Panc1 (cell line): ENCODE measurements at regions not wholly inside any gene's neighbourhood (a gene's known extent, or its start where the extent isn't known, plus 50 kb on each side); places are given as distances from the start of the nearest gene placed in this dataset.

Experiments used
- SIN3A ChIP-seq: IDR thresholded peaks from 2 replicates; pipeline ENCODE4 v1.6.1; 2012; ENCODE audit warnings: low read depth, mild to moderate bottlenecking, low read length, moderate library complexity, borderline replicate concordance; ENCODE audit not compliant: insufficient read depth
- TF ChIP-seq, protein P1 (sequence below): fragments of 450-650 bp; IDR thresholded peaks from 2 replicates; pipeline ENCODE4 v1.5.1; 2017; ENCODE audit warnings: mild to moderate bottlenecking

DNA sequence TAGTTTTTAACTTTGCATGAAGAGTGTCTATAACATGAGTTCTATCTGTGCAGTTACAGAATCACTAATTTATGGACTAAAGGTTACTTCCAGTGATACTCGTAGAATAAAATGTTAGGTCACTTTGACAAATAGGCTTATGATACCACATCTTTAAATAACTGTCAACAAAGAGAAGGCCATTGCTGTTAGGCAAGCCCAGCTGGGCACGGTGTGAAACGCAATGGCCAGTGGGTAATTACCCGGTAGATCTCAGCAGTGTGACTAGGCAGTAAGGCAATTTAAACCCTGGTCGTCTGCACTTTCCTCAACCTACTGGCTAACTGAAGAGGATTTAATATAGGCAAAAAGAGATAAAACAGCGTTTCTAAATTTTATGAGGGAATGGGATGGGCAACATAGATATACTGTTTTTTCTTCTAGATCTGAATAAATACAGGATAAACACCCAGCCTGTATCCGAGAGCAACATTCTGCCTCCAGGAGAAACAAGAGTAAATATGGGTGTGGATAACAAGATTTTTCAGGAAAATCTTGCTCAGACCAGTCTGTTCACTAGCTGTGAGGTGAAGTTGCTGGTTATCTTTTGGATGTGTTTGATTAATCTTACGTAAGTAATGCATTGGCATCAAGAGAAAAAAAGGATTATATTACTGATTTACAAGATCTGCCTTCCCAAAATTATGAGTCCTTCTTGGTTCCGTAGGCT lies 631.3 kb downstream of the EFNB2 start:
- TF ChIP-seq, protein P1, sequence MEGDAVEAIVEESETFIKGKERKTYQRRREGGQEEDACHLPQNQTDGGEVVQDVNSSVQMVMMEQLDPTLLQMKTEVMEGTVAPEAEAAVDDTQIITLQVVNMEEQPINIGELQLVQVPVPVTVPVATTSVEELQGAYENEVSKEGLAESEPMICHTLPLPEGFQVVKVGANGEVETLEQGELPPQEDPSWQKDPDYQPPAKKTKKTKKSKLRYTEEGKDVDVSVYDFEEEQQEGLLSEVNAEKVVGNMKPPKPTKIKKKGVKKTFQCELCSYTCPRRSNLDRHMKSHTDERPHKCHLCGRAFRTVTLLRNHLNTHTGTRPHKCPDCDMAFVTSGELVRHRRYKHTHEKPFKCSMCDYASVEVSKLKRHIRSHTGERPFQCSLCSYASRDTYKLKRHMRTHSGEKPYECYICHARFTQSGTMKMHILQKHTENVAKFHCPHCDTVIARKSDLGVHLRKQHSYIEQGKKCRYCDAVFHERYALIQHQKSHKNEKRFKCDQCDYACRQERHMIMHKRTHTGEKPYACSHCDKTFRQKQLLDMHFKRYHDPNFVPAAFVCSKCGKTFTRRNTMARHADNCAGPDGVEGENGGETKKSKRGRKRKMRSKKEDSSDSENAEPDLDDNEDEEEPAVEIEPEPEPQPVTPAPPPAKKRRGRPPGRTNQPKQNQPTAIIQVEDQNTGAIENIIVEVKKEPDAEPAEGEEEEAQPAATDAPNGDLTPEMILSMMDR, result no peak
- TF ChIP-seq SIN3A, result no peak
